ENCODE measurements at regions not wholly inside any gene's neighbourhood (a gene's known extent, or its start where the extent isn't known, plus 50 kb on each side); places are given as distances from the start of the nearest gene placed in this dataset.

- Histone ChIP-seq H3K4me3 (ENCODE audit: low read depth in 1 of 2, low read length in 1 of 2) (no peak overlapping the region), H3K9me3 (no peaks in the 10 kb centered on the region), H3K36me3 (no peaks in the 10 kb centered on the region), H3K27me3 (no peaks in the 10 kb centered on the region), H3K27ac (no peak overlapping the region), H3K4me1 (ENCODE audit: control insufficient read depth in 1 of 2, insufficient read depth in 1 of 2, low read depth in 1 of 2, low read length in 1 of 2) (no peaks in the 10 kb centered on the region)
- no peak for TF ChIP-seq CTCF (IDR thresholded peaks at IDR 0.05)
Observed at GRCh38 chr4:181967401-181967800, 275.8 kb upstream of the TENM3 start.

DNA sequence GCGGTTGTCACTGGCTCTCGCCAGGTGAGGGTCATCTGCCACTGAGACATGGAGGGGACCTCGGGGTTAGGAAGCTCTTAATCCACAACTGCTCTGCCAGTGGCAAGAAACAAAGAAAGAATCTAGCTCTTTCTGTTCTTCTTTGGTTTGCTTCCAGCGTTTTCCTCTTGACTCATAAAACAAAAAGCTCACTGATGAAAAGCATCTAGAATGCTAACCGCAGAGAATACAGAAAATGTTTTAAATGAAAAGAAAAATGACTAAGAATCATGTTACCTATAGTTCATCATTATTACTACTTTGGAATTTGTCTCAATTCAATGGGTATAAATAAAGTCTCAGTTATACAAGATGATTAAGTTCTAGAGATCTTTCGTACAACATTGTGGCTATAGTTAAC is 274.8 kb upstream of the TENM3 start:
- no peaks in the 10 kb centered on the region for H3K36me3 ChIP-seq
- no peaks in the 10 kb centered on the region for H3K4me1 ChIP-seq (ENCODE audit: control insufficient read depth in 1 of 2, insufficient read depth in 1 of 2, low read depth in 1 of 2, low read length in 1 of 2)
- H3K4me3 ChIP-seq (ENCODE audit: low read depth in 1 of 2, low read length in 1 of 2) = no peak overlapping the region
- H3K9me3 ChIP-seq = no peaks in the 10 kb centered on the region
- H3K27me3 ChIP-seq = no peaks in the 10 kb centered on the region
- TF ChIP-seq CTCF (IDR thresholded peaks at IDR 0.05) = no peak
- no peak overlapping the region for H3K27ac ChIP-seq

DNA sequence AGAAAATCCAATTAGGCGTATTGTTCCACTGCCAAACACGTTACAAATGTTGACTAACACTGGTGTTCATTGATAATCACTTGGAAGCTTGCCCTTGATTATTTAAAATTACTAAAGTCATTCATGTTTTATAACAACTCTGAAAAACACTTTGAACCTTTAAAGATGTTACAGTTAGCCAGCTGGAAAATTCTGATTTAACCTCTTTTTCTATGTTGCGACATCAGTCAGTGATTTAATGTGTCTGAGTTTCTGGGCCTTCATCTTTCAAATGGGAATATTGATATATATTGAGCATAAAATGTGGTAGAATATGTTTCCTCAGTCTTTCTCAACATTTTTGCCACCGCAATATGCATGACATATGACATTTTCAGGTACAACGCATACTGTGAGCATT is 274.1 kb upstream of the TENM3 start:
- no peaks in the 10 kb centered on the region for H3K4me1 ChIP-seq (ENCODE audit: control insufficient read depth in 1 of 2, insufficient read depth in 1 of 2, low read depth in 1 of 2, low read length in 1 of 2)
- no peaks in the 10 kb centered on the region for H3K36me3 ChIP-seq
- H3K27me3 ChIP-seq = no peaks in the 10 kb centered on the region
- H3K9me3 ChIP-seq = no peaks in the 10 kb centered on the region
- TF ChIP-seq CTCF (IDR thresholded peaks at IDR 0.05) = no peak
- no peak overlapping the region for H3K27ac ChIP-seq
- no peak overlapping the region for H3K4me3 ChIP-seq (ENCODE audit: low read depth in 1 of 2, low read length in 1 of 2)

DNA sequence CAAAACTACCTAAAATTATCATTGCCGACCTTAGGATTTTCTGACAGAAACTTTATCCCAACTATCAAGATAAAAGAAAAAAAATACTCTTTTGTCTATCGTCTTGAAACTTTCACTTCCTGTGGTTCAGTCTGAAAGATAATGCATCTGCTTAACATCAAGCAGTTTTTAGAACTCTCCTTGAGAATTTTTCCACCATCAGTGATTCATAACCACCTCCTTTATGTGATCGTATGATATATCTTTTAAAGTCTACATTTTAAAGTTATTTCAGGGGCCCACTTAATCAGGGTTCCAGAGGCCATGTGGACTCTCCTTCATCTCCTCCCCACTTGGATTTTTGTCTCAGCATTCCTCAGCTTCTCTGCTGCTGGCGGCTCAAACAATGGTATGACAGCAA is 272.8 kb upstream of the TENM3 start:
- no peak for TF ChIP-seq CTCF (IDR thresholded peaks at IDR 0.05)
- Histone ChIP-seq H3K4me3 (ENCODE audit: low read depth in 1 of 2, low read length in 1 of 2) (no peak overlapping the region), H3K9me3 (no peaks in the 10 kb centered on the region), H3K27ac (no peak overlapping the region), H3K4me1 (ENCODE audit: control insufficient read depth in 1 of 2, insufficient read depth in 1 of 2, low read depth in 1 of 2, low read length in 1 of 2) (no peaks in the 10 kb centered on the region), H3K36me3 (no peaks in the 10 kb centered on the region), H3K27me3 (no peaks in the 10 kb centered on the region)

DNA sequence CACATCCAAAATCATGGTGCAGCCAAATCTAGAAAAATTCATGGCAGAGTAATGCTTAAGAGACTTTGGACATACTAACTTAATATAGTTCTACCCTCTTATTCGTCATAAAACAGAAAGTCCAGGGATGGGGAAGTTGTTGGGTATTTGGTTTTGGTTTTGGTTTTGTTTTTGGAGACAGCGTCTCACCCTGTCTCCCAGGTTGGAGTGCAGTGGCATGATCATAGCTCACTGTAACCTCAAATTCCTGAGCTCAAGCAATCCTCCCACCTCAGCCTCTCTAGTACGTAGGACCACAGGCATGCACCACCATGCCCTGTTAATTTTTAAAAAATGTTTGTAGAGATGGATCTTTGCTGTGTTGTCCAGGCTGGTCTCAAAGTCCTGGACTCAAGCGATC is 271.8 kb upstream of the TENM3 start:
- TF ChIP-seq CTCF (IDR thresholded peaks at IDR 0.05) = no peak
- no peaks in the 10 kb centered on the region for H3K27me3 ChIP-seq
- no peak overlapping the region for H3K4me3 ChIP-seq (ENCODE audit: low read depth in 1 of 2, low read length in 1 of 2)
- no peaks in the 10 kb centered on the region for H3K36me3 ChIP-seq
- H3K4me1 ChIP-seq (ENCODE audit: control insufficient read depth in 1 of 2, insufficient read depth in 1 of 2, low read depth in 1 of 2, low read length in 1 of 2) = no peaks in the 10 kb centered on the region
- H3K9me3 ChIP-seq = no peaks in the 10 kb centered on the region
- H3K27ac ChIP-seq = no peak overlapping the region

GRCh38 chr4:181971973-181972372 is 271.2 kb upstream of the TENM3 start:
- Histone ChIP-seq H3K27ac (no peak overlapping the region), H3K4me3 (ENCODE audit: low read depth in 1 of 2, low read length in 1 of 2) (no peak overlapping the region)

More at GRCh38 chr4:181971973-181972372, 271.2 kb upstream of the TENM3 start:
- no peaks in the 10 kb centered on the region for H3K36me3 ChIP-seq
- no peaks in the 10 kb centered on the region for H3K4me1 ChIP-seq (ENCODE audit: control insufficient read depth in 1 of 2, insufficient read depth in 1 of 2, low read depth in 1 of 2, low read length in 1 of 2)
- no peaks in the 10 kb centered on the region for H3K9me3 ChIP-seq
- no peaks in the 10 kb centered on the region for H3K27me3 ChIP-seq
- TF ChIP-seq CTCF (IDR thresholded peaks at IDR 0.05) = no peak
